Breast epithelium (tissue), 3 donors: ENCODE measurements at regions not wholly inside any gene's neighbourhood (a gene's known extent, or its start where the extent isn't known, plus 50 kb on each side); places are given as distances from the start of the nearest gene placed in this dataset.

Experiments used
- CTCF ChIP-seq, 3 donors: fragments of 450-650 bp; IDR thresholded peaks; one replicate each; pipeline ENCODE4 v1.5.1; 2016 to 2017; ENCODE audit warnings: antibody characterized with exemption in 3 of 3, mild to moderate bottlenecking in 3 of 3, moderate library complexity in 3 of 3
- POLR2A ChIP-seq: fragments of 450-650 bp; IDR thresholded peaks from one replicate; pipeline ENCODE4 v1.6.1; 2016; ENCODE audit warnings: antibody characterized with exemption, mild to moderate bottlenecking, moderate library complexity
- POLR2AphosphoS5 ChIP-seq, 3 donors: sonication (generic); formaldehyde crosslinking; IDR thresholded peaks; one replicate each; pipeline ENCODE4 v1.6.1; 2017; ENCODE audit warnings: antibody characterized with exemption in 3 of 3

GRCh38 chr1:188394677-188395076, 1565.9 kb downstream of the PLA2G4A start:
- TF ChIP-seq CTCF (IDR thresholded peaks at IDR 0.05) (no peak), POLR2AphosphoS5 (IDR thresholded peaks at IDR 0.05) (no peak), POLR2A (no peak)
